HCT116 (cell line): ENCODE measurements at regions not wholly inside any gene's neighbourhood (a gene's known extent, or its start where the extent isn't known, plus 50 kb on each side); places are given as distances from the start of the nearest gene placed in this dataset.

Experiments used
- CTCF ChIP-seq, 3 experiments: fragments of 200-600 bp in 1 of 3; sonication (generic) in 1 of 3; IDR thresholded peaks in 2 of 3; conservative IDR thresholded peaks in 1 of 3; 2 replicates each; pipeline ENCODE4 v1.5.1; 2012 to 2017; ENCODE audit warnings: low read depth in 2 of 3, low read length in 2 of 3, antibody characterized with exemption in 1 of 3, borderline replicate concordance in 1 of 3, control low read depth in 1 of 3, mild to moderate bottlenecking in 1 of 3, mixed read lengths in 1 of 3, mixed run types in 1 of 3, moderate library complexity in 1 of 3; ENCODE audit not compliant: insufficient read depth in 1 of 3
- EZH2 ChIP-seq: fragments of 200-600 bp; sonication (generic); IDR thresholded peaks from 2 replicates; pipeline ENCODE4 v1.6.1; 2017; ENCODE audit warnings: antibody characterized with exemption, mixed run types
- EZH2phosphoT487 ChIP-seq: fragments of 200-600 bp; IDR thresholded peaks from 2 replicates; pipeline ENCODE4 v1.6.1; 2018; ENCODE audit warnings: antibody characterized with exemption, borderline replicate concordance
- POLR2A ChIP-seq: IDR thresholded peaks from 2 replicates; pipeline ENCODE4 v1.7.0; 2011; ENCODE audit warnings: borderline replicate concordance; ENCODE audit not compliant: insufficient read depth, insufficient read length; ENCODE audit errors: extremely low read depth
- POLR2AphosphoS5 ChIP-seq: IDR thresholded peaks from 2 replicates; pipeline ENCODE4 v1.6.1; 2011; ENCODE audit warnings: mild to moderate bottlenecking, low read depth, low read length, moderate library complexity
- RAD21 ChIP-seq: IDR thresholded peaks from 2 replicates; pipeline ENCODE4 v1.6.1; 2012; ENCODE audit warnings: low read depth, mild to moderate bottlenecking
- REST ChIP-seq: IDR thresholded peaks from 2 replicates; pipeline ENCODE4 v1.6.1; 2012; ENCODE audit warnings: low read depth
- SP1 ChIP-seq: IDR thresholded peaks from 2 replicates; pipeline ENCODE4 v1.6.1; 2012; ENCODE audit warnings: low read depth
- SRF ChIP-seq: IDR thresholded peaks from 2 replicates; pipeline ENCODE4 v1.6.1; 2012; ENCODE audit warnings: low read depth
- TCF7L2 ChIP-seq: IDR thresholded peaks from 2 replicates; pipeline ENCODE4 v1.7.0; 2011; ENCODE audit warnings: borderline replicate concordance, inconsistent platforms; ENCODE audit not compliant: insufficient read depth, insufficient read length; ENCODE audit errors: extremely low read depth
- YY1 ChIP-seq: IDR thresholded peaks from 2 replicates; pipeline ENCODE4 v1.6.1; 2011; ENCODE audit warnings: low read length, low read depth, moderate library complexity, mild to moderate bottlenecking; ENCODE audit not compliant: insufficient replicate concordance; ENCODE audit errors: extremely low read depth
- ZNF274 ChIP-seq: fragments of 200-500 bp; sonication (Bioruptor generic); IDR thresholded peaks from 2 replicates; pipeline ENCODE4 v1.6.1; 2014; ENCODE audit warnings: mild to moderate bottlenecking, low read depth, low read length, inconsistent platforms

GRCh38 chr9:80485420-80486250 lies 913.9 kb downstream of the TLE4 start:
- TF ChIP-seq CTCF (IDR thresholded peaks at IDR 0.05 in 2 of 3, conservative IDR thresholded peaks at IDR 0.05 in 1 of 3; ENCODE audit: borderline replicate concordance in 1 of 3, insufficient read depth in 1 of 3, low read depth in 2 of 3, low read length in 2 of 3) (no peak), TCF7L2 (no peak), EZH2phosphoT487 (no peak), POLR2AphosphoS5 (no peak), SRF (no peak), RAD21 (no peak), SP1 (no peak), POLR2A (no peak), EZH2 (no peak), REST (no peak), ZNF274 (no peak), YY1 (no peak)
